Pons (tissue), 1 donor: ENCODE measurements at regions not wholly inside any gene's neighbourhood (a gene's known extent, or its start where the extent isn't known, plus 50 kb on each side); places are given as distances from the start of the nearest gene placed in this dataset.

Source experiments
- DNase-seq: peaks from one replicate; pipeline ENCODE4 v3.0.0-alpha.2; 2016; ENCODE audit warnings: low spot score

GRCh38 chr1:11373895-11374747 is 101.1 kb downstream of the UBIAD1 start:
- DNase-seq: no peak

GRCh38 chr1:11374748-11375110 is 101.7 kb downstream of the UBIAD1 start:
- no peak for DNase-seq

GRCh38 chr1:11377001-11377583 is 101.9 kb upstream of the DISP3 start:
- DNase-seq: no peak

GRCh38 chr1:11377954-11378353 is 101.0 kb upstream of the DISP3 start:
- DNase-seq: no peak

GRCh38 chr1:11379851-11380250 is 99.1 kb upstream of the DISP3 start:
- no peak for DNase-seq

- no peak for DNase-seq
Measured at GRCh38 chr1:11380500-11380899, 98.5 kb upstream of the DISP3 start.

- no peak for DNase-seq
Measured at GRCh38 chr1:11383553-11384169, 95.3 kb upstream of the DISP3 start.

GRCh38 chr1:11384170-11384554 is 94.8 kb upstream of the DISP3 start:
- DNase-seq: peak; percentile 11

- DNase-seq: no peak
Measured at GRCh38 chr1:11387829-11388228, 91.1 kb upstream of the DISP3 start.

- DNase-seq: no peak
Measured at GRCh38 chr1:11388617-11389016, 90.3 kb upstream of the DISP3 start.

GRCh38 chr1:11391327-11391726 is 87.6 kb upstream of the DISP3 start:
- DNase-seq: no peak

GRCh38 chr1:11391886-11392285 is 87.1 kb upstream of the DISP3 start:
- no peak for DNase-seq

- DNase-seq: no peak
Measured at GRCh38 chr1:11394592-11395245, 84.2 kb upstream of the DISP3 start.

GRCh38 chr1:11395616-11396015 is 83.3 kb upstream of the DISP3 start:
- no peak for DNase-seq

- no peak for DNase-seq
Measured at GRCh38 chr1:11397151-11397901, 81.6 kb upstream of the DISP3 start.

- no peak for DNase-seq
Measured at GRCh38 chr1:11399250-11399649, 79.7 kb upstream of the DISP3 start.

- DNase-seq: no peak
Measured at GRCh38 chr1:11400155-11400554, 78.8 kb upstream of the DISP3 start.

GRCh38 chr1:11400567-11400966 is 78.4 kb upstream of the DISP3 start:
- DNase-seq: no peak

- no peak for DNase-seq
Measured at GRCh38 chr1:11406845-11407244, 72.1 kb upstream of the DISP3 start.

GRCh38 chr1:11407301-11407994 is 71.5 kb upstream of the DISP3 start:
- no peak for DNase-seq

GRCh38 chr1:11412141-11412540 is 66.8 kb upstream of the DISP3 start:
- no peak for DNase-seq
